OCI-LY1 (cell line): ENCODE measurements at regions not wholly inside any gene's neighbourhood (a gene's known extent, or its start where the extent isn't known, plus 50 kb on each side); places are given as distances from the start of the nearest gene placed in this dataset.

ENCODE experiments used
- CTCF ChIP-seq: fragments of 200-600 bp; sonication (generic), shearing (Covaris generic); IDR thresholded peaks from 2 replicates; pipeline ENCODE4 v1.5.1; 2017; ENCODE audit warnings: mild to moderate bottlenecking, antibody characterized with exemption, low read length, moderate library complexity, mixed read lengths
- EZH2 ChIP-seq: fragments of 200-600 bp; sonication (generic), shearing (Covaris generic); IDR thresholded peaks from 2 replicates; pipeline ENCODE4 v1.8.0; 2017; ENCODE audit warnings: borderline replicate concordance, mixed run types, mild to moderate bottlenecking, antibody characterized with exemption, low read length, moderate library complexity, mixed read lengths

GRCh38 chr18:10148189-10148929 lies 234.5 kb downstream of the VAPA start:
- TF ChIP-seq CTCF (no peak), EZH2 (no peak)
